HG03103 (cell line): ENCODE measurements at regions not wholly inside any gene's neighbourhood (a gene's known extent, or its start where the extent isn't known, plus 50 kb on each side); places are given as distances from the start of the nearest gene placed in this dataset.

ENCODE experiments used
- ATAC-seq: cut with Tn5 transposase; IDR thresholded peaks from one replicate; pipeline ENCODE4 v1.9.1; 2021; ENCODE audit warnings: low read depth; ENCODE audit not compliant: unreplicated experiment

DNA sequence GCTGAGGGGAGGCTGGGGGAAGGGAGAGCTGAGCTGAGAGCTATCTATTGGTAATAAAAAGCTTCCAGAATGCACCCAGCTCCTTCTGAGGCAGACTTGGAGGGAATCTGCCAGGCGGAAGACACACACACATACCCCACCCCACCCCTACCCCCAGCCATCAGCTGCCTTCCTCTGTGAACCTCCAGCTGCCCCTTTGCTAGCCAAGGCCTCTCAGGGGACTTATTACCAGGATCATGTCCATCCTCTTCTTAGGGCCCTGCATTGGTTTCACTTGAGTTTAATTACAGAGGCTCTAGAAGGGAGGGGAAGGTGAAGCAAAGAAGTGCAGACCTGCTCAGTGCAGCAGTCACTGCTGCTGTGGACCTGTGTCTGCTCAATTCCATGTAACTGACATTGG is 156.4 kb downstream of the OMA1 start:
- no peak for ATAC-seq

DNA sequence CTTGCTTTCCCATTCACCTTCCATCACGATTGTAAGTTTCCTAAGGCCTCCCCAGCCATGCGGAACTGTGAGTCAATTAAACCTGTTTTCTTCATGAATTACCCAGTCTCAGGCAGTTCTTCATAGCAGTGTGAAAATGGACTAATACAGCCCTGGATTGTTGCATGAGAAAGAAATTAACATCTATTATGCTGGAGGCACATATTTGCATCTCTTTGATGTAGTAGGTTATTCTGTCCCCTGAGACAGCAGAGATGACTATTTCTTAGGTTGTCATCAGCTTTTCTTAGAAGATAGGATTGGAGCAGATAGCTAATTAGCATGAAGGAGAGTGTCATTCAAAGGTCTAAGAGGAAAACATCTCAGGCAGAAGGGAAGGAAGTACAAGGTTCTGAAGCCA is 166.2 kb downstream of the OMA1 start:
- ATAC-seq = no peak

DNA sequence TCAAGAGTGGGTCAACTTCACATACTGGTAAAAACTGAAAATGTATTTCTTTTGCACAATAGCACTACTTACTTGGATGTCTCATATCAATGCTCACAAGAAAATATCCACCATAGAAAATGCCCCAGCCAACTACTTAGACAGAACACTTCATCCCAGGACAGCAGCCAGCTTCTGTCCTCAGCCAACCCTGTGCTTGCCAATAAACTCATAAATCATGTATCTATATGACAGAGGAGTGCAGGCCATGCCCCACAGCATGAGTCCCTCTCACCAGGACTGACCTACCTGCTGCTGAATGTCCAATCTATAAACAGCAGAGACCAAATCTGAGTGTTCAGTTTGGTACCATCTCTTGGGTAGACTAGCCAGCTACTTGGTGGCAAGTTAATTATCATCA is 179.3 kb downstream of the OMA1 start:
- no peak for ATAC-seq

DNA sequence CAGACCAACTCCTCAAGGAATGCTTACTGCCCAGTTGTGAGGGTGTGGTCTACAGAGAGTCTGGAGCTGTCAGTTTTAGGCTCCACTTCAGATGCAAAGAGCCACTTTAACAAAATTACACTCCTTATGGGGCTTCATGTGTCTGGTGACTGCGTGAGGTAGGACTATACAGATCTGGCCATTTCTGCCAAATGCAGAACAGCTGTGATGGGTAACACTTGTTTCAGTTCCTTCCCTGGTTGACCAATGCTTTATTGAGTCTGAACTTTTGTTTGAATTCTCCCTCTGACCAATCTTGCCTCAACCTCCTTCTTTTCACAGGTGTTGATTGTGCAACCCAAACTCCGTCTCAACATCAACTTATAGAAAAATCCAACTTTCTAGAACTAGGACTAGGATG is 181.2 kb downstream of the OMA1 start:
- no peak for ATAC-seq

DNA sequence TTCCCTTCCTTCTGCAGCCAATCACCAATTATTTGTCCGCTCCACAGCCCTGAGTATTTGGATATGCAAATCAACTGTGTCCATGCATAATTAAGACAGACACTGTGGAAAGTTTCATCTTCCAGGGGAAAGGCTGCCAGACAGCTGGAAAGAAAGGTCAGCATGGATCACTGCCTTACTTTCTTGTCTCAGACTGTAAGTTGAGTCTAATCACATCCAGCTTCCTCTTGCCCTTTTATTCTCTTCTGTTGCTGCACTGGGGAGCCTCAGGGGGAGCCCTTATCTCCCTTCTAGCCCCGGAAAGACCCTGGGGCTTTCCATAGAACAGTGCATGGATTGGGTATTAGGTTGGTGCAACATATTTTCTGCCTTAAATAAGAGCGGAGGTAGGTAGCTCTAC is 182.9 kb downstream of the OMA1 start:
- no peak for ATAC-seq

DNA sequence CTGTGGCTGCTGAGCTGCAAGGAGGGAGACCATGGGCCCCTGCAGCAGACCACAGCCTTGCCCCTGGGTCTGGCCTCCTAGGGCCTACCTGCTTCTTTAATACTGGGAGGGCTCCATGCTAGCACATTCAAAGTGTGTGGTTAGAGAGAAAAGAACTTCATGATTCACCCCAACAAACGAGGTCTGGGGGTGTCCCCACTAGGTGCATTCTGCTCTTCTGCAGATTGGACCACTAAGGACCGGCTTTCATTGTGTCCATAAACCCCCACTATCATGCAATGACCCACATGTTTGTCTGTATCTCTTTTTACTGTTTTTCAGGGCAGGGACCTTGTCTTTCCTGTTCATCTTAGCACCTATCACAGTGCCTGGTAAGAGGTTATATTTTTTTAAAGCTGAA is 185.4 kb downstream of the OMA1 start:
- ATAC-seq = no peak

DNA sequence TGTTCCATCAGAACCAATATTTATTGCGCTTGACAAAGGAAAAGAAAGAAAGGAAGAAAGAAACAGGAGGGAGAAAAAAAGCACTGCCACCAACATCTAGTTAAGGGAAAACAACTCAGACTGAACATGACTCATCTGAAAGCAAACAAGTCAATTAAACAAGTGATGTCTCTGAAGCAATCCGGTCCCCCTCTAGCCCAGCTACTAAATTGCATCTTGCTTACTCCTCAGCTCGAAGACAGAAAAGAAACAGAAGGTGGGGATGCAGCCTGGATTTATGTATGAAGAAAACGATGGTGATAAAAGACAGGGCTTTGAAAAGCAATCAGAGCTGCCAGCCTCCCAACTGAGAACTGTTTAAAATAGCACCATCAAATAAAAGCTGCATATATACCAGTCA is 188.2 kb downstream of the OMA1 start:
- no peak for ATAC-seq

DNA sequence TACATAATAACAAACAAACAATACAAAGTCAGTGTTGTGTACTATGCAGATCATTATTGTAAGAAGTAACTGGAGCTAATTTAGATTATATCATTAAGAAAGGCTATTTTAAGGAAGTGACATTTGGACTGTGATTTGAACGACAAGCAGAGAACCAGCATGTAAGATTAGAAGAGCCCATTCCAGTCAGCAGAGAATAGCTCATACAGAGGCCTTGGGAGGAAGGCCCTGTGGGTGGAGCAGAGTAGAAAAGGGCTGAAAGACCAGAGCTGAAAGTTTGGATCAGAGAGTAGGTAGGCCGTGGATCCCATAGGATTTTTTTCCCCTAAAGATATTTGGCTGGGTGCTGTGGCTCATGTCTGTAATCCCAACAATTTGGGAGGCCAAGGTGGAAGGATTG is 190.1 kb downstream of the OMA1 start:
- ATAC-seq = no peak

DNA sequence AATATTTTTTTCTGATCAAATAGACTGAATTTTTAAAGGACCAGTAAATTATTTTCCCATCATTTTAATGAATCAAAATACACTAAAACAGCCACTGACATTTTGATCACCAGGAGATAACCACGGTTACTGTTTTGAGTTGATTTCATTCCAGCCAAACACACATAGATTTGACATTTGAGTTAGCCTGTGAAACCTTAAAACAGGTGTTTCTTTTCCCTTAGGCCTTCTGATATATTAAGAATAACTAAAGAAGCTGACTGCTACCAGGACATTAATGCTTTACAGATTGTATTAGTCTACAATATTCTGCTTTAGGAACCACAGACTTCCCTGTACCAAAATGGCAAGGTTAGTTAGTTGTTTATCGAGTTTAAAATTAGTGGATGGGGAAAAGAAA is 193.4 kb downstream of the OMA1 start:
- ATAC-seq = no peak

DNA sequence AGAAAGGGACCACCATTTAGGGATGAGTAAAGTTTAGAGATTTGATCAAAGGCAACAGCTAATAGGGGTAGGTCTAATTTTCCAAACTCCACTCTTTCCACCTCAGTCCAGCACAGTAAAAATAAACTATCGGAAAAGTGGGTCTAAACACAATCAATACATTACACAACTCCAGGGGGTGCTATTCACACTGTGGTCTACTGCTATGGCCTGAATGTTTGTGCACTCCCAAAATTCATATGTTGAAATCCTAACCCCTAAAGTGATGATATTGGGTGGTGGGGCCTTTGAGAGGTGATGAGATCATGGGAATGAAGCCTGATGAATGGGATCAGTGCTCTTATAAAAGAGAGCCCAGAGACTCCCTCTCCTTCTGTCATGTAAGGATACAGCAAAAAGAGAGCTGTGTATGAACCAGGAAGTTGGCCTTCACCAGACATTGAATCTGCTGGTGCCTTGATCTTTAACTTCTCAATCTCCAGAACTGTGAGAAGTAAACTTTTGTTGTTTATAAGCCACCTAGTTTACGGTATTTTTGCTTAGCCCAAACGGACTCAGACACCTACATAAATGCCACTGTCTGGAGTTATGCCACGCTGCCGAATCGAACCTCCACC is 193.9 kb downstream of the OMA1 start:
- no peak for ATAC-seq

DNA sequence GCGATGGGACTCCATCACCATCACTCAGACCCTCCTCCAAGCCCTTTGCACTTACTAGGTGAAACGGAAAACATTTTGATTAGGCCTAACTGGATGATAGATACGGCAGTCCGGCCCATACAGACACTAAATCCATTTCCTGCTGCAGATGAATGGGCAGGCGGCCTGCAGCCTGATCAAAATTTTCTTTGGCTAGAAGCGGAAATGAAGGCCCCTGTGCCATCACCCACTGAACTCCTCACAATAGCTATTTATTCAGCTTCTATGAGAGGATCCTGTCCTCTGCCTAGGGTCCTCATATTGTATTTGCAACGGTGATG is 200.5 kb downstream of the OMA1 start:
- no peak for ATAC-seq

DNA sequence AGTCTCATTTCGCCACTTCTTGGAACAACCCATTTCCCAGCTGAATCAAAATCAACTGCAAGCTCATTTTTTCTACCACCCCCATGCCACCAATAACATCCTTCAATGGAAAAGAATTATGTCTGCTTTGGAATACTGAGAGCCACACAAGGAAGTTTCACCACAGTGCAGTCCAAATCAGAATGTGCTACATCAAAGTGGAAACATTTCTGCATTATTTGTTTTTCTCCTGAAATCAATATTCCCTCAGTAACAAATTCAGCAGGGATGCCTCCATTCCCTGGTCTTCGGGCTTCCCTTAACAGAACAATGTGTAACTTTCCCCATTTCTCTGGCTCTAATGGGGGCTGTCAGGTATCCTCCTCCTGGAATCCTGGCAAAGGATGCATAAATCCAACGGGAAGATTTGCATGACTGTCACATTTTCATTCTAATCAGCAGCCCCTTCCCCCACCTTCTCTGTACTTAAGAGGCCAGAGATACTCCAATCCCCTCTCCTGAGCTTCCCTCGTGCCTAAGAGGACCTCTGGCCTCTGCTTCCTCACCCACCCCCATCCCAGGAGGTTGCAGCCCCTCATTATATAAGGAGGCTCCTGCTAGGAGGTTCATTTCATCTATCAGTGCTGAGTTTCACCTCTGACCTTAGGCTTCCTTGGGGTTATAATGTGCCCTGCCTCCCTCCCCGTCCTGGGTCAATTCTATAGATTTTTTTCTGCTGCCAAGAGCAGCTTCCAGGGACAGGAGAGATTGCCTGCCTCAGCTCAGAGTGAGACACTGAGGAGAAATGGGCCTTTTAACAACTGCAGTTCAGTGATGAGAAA is 201.1 kb downstream of the OMA1 start:
- ATAC-seq = no peak

DNA sequence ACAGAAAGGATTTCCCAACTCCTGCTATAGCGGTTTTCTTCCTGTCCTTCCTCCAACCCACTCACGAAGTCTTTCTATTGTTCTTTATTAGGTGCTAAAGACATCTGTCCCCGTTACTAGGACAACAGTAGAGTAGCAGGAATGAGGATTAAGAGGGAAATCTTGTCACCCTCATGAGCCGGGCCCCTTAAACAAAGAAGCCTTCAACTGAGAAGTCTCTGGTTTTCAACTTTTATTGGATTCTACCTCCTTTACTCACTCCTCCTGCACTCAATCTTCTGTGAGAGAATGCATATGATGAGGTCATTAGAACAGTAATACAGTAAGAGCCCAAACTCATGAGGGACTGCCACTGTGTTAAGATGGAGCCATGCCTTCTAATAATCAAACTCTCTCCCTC is 206.3 kb downstream of the OMA1 start:
- ATAC-seq = no peak

DNA sequence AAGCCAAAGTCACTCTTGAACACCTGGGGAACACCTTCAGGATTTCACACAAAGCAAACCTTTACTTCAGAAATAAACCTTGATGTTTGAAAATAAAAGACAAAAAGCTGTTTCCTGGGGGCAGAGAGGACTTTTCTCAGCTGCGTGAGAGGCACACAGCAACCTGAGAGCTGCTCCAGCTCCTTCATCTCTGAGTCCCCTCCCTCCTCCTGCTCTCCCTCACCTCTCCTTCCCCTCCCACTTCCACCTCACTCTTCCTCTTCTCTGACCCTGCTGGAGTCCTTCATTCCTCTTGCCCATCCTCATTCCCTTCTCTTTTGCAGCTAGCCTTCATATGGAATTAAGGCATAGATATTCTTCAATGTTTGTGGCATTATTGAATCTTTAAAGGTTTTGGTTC is 208.4 kb downstream of the OMA1 start:
- ATAC-seq = no peak

DNA sequence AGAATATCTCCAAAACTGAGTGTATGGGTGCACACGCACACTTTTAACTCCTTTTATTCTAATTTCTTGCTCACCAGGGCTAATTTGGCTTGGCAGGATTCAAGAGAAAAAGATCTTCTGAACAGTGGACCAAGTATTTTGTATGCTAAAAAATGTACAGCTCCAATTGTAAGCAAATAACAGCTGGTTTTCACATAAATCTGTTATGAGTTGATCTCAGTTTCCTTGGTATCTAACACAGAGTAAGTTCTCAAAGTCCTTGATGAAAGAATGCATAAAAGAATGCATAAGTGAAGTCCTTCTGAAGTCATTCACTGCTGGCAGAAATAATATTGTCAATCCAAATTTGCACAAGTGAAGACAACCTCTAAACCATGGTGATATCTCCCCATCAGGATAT is 213.0 kb downstream of the OMA1 start:
- no peak for ATAC-seq

DNA sequence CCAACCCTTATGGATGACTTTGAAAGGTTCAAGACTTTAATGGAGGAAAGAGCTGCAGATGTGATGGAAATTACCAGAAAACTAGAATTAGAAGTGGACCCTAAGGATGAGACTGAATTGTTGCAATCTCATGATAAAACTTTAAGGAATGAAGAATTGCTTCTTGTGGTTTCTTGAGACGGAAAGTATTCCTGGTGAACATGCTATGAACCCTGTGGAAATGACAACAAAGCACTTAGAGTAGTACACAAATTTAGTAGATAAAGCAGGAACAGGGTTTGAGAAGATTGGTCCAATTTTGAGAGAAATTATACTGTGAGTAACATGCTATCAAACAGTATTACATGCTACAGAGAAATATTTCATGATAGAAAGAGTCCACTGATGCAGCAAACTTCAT is 215.4 kb downstream of the OMA1 start:
- ATAC-seq = no peak

DNA sequence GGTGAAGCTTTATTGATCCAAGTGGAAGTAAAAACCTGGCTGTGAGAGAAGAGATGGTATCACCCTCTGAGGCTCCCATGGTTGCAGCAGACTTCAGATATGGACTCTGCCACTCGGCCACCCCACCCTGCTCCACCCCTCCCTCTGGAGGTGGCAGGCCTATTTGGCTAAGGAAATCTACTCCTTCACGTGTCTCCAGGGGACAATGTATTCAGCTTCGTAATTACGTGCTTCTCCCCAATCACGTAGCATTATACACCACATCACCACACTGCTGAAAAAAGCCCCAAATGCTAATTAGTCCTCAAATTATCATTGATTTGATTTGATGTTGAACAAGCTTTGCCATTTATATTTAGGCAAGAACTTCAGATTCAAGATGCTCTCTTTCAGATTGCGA is 220.7 kb downstream of the OMA1 start:
- ATAC-seq = no peak

DNA sequence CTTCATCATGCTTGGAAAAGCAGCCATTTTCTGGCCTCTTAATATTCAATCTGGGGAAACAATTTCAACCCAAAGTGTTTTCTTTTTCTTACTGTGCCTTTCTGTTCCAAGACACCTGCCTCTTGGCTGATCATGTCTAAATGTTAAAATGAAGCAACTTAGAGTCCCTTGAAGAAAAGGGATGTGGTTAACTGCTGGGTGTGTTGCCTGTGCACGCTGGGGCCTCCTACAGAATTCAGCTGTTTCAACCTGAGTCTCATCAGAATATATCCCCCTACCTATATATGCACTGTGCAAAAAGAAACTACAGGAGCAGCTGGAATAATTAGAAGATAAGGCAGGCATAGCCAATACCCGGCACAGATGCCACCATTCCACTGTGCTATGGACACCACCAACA is 222.0 kb downstream of the OMA1 start:
- ATAC-seq = no peak

DNA sequence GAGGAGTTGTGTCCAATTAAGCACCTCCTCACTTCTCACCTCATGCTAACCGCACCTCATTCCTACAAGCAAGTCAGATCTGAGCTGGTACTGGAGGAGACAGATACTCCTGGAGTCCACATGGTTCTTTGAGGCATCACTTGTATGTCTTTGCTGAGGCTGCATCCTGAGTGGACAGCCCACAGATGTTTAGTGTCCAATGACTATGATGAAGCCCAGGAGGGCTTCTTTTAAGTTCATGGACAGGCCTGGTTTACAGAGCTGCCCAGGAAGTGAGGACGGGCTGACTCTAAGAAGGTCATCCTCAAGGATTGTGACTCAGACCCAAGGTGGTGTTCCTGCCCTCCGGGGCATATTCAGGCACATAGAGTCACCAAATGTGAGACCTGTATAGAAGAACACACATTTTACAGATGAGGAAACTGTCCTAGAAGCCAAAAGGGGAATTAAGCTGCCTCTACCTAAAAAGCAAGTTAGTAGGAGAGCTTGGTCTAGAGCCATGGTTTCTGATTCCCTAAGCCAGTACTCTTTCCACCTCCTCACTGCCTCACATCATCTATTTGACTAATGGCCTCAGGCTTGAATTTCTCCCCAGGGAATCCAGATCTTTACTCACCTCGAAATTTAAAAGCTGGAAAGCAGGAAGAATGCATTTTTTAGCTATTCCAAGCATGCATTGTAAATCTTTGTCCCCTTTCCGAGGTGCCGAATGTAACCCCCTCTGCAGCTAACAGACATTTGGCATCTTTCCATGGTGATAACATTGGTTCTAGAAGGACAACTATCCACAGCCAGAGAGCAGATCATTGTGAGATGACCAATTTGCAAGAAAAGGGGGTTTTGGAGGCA is 228.1 kb downstream of the OMA1 start:
- ATAC-seq = no peak

DNA sequence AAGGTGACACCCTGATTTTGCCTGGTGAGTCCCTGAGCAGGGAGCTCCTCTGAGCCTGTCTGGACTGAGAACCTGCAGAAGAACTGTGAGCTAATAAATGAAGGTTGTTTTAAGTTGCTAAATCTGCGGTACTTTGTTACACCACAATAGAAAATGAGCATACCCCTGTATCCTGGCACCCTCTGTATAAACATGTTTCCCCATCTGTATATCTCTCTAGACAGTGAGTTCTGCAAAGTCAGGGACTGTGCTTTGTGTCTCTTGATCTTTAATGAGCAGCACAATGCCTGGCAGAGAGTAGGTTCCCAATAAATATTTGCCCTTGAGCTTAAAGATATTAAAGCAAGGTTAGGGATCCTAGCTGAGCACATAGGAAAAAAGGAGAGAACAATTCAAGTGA is 228.8 kb downstream of the OMA1 start:
- ATAC-seq = no peak

DNA sequence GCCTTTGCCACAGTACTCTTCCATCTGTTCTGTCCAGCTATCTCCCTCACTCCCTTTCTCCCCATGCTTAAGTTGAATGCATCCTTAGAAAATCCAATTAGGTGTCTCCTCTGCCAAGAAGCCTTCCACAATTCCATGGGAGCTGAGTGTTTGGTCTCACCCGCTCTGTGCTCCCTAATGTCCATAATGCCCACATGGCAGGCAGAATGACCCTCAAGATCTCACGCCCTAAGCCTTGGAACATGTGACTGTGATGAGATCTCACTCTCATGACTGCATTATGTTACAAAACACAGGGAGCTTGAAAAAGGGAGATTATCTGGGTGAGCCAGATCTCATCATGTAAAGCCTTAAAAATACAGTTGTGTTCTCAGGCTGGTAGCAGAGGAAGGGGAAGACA is 229.4 kb downstream of the OMA1 start:
- no peak for ATAC-seq

DNA sequence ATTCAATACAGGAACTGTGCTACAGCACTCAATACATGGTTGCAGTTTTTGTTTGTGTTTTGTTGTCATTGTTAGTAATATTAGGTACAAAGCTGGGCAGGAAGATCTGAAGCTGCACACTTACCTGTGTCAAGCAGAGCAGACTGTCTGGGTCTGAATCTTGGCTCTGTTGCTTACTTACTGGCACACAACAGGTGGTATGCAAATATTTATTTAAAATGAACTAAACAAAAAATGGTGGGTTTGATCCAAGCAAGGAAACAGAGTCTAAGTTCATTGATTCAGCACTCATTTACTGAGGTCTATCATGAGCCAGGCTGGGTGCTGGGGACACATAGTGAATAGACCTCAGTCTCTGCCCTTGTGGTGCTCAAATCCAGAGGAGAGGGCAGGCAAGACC is 230.4 kb downstream of the OMA1 start:
- no peak for ATAC-seq
